ENCODE measurements at regions not wholly inside any gene's neighbourhood (a gene's known extent, or its start where the extent isn't known, plus 50 kb on each side); places are given as distances from the start of the nearest gene placed in this dataset.

DNA sequence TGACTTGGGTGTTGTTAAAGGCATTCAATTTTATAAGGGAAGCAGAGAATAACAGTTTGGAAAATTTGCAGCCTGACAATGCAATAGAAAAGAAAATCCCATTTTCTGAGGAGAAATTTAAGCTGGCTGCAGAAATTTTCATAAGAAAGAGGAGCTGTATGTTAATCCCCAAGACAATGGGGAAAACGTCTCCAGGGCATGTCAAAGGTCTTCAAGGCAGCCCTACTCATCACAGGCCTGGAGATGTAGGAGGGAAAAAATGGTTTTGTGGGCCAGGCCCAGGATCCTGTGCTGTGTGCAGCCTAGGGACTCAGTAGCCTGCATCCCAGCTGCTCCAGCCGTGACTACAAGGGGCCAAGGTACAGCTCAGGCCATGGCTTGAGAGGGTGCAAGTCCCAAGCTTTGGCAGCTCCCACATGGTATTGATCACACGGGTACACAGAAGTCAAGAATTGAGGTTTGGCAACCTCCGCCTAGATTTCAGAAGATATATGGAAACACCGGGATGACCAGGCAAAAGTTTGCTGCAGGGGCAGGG is 846.4 kb downstream of the C12orf50 start:
- H3K4me3 ChIP-seq (ENCODE audit: low read length) = no peak overlapping the region
- no peaks in the 10 kb centered on the region for H3K9me3 ChIP-seq (ENCODE audit: low read length)
- no peak overlapping the region for H3K9ac ChIP-seq (ENCODE audit: low read length)
- no peaks in the 10 kb centered on the region for H3K27me3 ChIP-seq (ENCODE audit: insufficient read depth, low read depth, low read length)
- no peak overlapping the region for H3K4me2 ChIP-seq (ENCODE audit: low read length)
- no peak for TF ChIP-seq TAF1 (IDR thresholded peaks at IDR 0.05; ENCODE audit: low read depth)
- TF ChIP-seq EP300 (conservative IDR thresholded peaks at IDR 0.05; ENCODE audit: poor library complexity, severe bottlenecking) = no peak
- TF ChIP-seq, protein P1, sequence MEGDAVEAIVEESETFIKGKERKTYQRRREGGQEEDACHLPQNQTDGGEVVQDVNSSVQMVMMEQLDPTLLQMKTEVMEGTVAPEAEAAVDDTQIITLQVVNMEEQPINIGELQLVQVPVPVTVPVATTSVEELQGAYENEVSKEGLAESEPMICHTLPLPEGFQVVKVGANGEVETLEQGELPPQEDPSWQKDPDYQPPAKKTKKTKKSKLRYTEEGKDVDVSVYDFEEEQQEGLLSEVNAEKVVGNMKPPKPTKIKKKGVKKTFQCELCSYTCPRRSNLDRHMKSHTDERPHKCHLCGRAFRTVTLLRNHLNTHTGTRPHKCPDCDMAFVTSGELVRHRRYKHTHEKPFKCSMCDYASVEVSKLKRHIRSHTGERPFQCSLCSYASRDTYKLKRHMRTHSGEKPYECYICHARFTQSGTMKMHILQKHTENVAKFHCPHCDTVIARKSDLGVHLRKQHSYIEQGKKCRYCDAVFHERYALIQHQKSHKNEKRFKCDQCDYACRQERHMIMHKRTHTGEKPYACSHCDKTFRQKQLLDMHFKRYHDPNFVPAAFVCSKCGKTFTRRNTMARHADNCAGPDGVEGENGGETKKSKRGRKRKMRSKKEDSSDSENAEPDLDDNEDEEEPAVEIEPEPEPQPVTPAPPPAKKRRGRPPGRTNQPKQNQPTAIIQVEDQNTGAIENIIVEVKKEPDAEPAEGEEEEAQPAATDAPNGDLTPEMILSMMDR (IDR thresholded peaks at IDR 0.05; ENCODE audit: poor library complexity, severe bottlenecking) = no peak
- TF ChIP-seq RAD21 (conservative IDR thresholded peaks at IDR 0.05) = no peak
- TF ChIP-seq POLR2AphosphoS5 (IDR thresholded peaks at IDR 0.05) = no peak
- no peak for TF ChIP-seq MXI1 (conservative IDR thresholded peaks at IDR 0.05; ENCODE audit: poor library complexity, severe bottlenecking)
- TF ChIP-seq, protein P2, sequence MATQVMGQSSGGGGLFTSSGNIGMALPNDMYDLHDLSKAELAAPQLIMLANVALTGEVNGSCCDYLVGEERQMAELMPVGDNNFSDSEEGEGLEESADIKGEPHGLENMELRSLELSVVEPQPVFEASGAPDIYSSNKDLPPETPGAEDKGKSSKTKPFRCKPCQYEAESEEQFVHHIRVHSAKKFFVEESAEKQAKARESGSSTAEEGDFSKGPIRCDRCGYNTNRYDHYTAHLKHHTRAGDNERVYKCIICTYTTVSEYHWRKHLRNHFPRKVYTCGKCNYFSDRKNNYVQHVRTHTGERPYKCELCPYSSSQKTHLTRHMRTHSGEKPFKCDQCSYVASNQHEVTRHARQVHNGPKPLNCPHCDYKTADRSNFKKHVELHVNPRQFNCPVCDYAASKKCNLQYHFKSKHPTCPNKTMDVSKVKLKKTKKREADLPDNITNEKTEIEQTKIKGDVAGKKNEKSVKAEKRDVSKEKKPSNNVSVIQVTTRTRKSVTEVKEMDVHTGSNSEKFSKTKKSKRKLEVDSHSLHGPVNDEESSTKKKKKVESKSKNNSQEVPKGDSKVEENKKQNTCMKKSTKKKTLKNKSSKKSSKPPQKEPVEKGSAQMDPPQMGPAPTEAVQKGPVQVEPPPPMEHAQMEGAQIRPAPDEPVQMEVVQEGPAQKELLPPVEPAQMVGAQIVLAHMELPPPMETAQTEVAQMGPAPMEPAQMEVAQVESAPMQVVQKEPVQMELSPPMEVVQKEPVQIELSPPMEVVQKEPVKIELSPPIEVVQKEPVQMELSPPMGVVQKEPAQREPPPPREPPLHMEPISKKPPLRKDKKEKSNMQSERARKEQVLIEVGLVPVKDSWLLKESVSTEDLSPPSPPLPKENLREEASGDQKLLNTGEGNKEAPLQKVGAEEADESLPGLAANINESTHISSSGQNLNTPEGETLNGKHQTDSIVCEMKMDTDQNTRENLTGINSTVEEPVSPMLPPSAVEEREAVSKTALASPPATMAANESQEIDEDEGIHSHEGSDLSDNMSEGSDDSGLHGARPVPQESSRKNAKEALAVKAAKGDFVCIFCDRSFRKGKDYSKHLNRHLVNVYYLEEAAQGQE (IDR thresholded peaks at IDR 0.05; ENCODE audit: borderline replicate concordance) = no peak
- TF ChIP-seq SMC3 (conservative IDR thresholded peaks at IDR 0.05; ENCODE audit: poor library complexity) = no peak
- no peaks in the 10 kb centered on the region for H3K9me2 ChIP-seq (ENCODE audit: insufficient read depth, low read length)
- H3K36me3 ChIP-seq (ENCODE audit: insufficient read depth, low read length) = no peaks in the 10 kb centered on the region
- no peak overlapping the region for H3K27ac ChIP-seq (ENCODE audit: low read length)
- H3K79me2 ChIP-seq (replicated peaks; ENCODE audit: insufficient read depth, low read length) = no peaks in the 10 kb centered on the region
- no peak overlapping the region for H2AFZ ChIP-seq (ENCODE audit: low read depth, low read length)
- no peaks in the 10 kb centered on the region for H3F3A ChIP-seq (ENCODE audit: insufficient read depth, low read length, poor library complexity, severe bottlenecking)
- no peaks in the 10 kb centered on the region for H4K20me1 ChIP-seq (ENCODE audit: insufficient read depth)

DNA sequence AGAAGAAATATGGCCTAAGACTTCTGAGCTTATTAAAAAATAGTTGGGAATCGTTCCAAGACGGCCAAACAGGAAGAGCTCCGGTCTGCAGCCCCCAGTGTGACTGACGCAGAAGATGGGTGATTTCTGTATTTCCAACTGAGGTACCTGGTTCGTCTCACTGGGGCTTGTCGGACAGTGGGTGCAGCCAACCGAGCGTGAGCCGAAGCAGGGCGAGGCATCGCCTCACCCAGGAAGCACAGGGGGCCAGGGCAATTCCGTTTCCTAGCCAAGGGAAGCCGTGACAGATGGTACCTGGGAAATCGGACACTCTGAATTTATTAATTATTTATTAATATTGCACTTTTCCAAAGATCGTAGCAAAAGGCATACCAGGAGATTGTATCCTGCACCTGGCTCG is 857.8 kb downstream of the C12orf50 start:
- TF ChIP-seq SMC3 (conservative IDR thresholded peaks at IDR 0.05; ENCODE audit: poor library complexity) = no peak
- TF ChIP-seq, protein P1 (IDR thresholded peaks at IDR 0.05; ENCODE audit: poor library complexity, severe bottlenecking) = no peak
- TF ChIP-seq POLR2AphosphoS5 (IDR thresholded peaks at IDR 0.05) = no peak
- no peak for TF ChIP-seq EP300 (conservative IDR thresholded peaks at IDR 0.05; ENCODE audit: poor library complexity, severe bottlenecking)
- TF ChIP-seq MXI1 (conservative IDR thresholded peaks at IDR 0.05; ENCODE audit: poor library complexity, severe bottlenecking) = no peak
- TF ChIP-seq, protein P2 (IDR thresholded peaks at IDR 0.05; ENCODE audit: borderline replicate concordance) = no peak
- no peak for TF ChIP-seq RAD21 (conservative IDR thresholded peaks at IDR 0.05)
- TF ChIP-seq EZH2 (IDR thresholded peaks at IDR 0.05; ENCODE audit: borderline replicate concordance, insufficient read depth, low read length, poor library complexity, severe bottlenecking) = no peak
- Histone ChIP-seq H3K27ac (ENCODE audit: low read length) (no peak overlapping the region), H3K4me2 (ENCODE audit: low read length) (no peak overlapping the region), H3K36me3 (ENCODE audit: insufficient read depth, low read length) (no peaks in the 10 kb centered on the region), H3F3A (ENCODE audit: insufficient read depth, low read length, poor library complexity, severe bottlenecking) (no peaks in the 10 kb centered on the region), H3K9me3 (ENCODE audit: low read length) (no peaks in the 10 kb centered on the region), H4K20me1 (ENCODE audit: insufficient read depth) (no peaks in the 10 kb centered on the region), H3K9me2 (ENCODE audit: insufficient read depth, low read length) (no peaks in the 10 kb centered on the region), H3K27me3 (ENCODE audit: insufficient read depth, low read depth, low read length) (no peaks in the 10 kb centered on the region), H3K9ac (ENCODE audit: low read length) (no peak overlapping the region), H2AFZ (ENCODE audit: low read depth, low read length) (no peak overlapping the region), H3K79me2 (replicated peaks; ENCODE audit: insufficient read depth, low read length) (no peaks in the 10 kb centered on the region), H3K4me3 (ENCODE audit: low read length) (no peak overlapping the region)

Data from neural cell (in vitro differentiated cells).